A549 (cell line): ENCODE measurements at regions not wholly inside any gene's neighbourhood (a gene's known extent, or its start where the extent isn't known, plus 50 kb on each side); places are given as distances from the start of the nearest gene placed in this dataset.
"Not testable (repeated sequence)": the region's sequence is repeated elsewhere in the genome, so short reads cannot be mapped to it uniquely, and the experiment has no call there.

Source experiments
- ATAC-seq, 2 experiments: fragments of 200-7000 bp in 1 of 2; fragments of >200 bp in 1 of 2; cut with Nextera tagmentation in 1 of 2; cut with Tn5 transposase in 1 of 2; 3 replicates each; pipeline versions ENCODE4 v1.8.0 to v1.9.1; 2018 to 2020; ENCODE audit warnings: mild to moderate bottlenecking in 1 of 2, moderate library complexity in 1 of 2
- CTCF ChIA-PET: fragments of 300-600 bp; sonication (Branson Sonifier 250); formaldehyde crosslinking; extraction: SDS; loops from one replicate; lab custom pipeline; 2021; ENCODE audit warnings: antibody characterized with exemption, inconsistent platforms; lab: Yijun Ruan, JAX
- POLR2A ChIA-PET: fragments of 350-600 bp; formaldehyde crosslinking; extraction: SDS; loops from one replicate; lab custom pipeline; 2021; ENCODE audit warnings: antibody characterized with exemption, inconsistent platforms; lab: Yijun Ruan, JAX
- DNase-seq, 2 experiments: peaks; one replicate each; pipeline versions ENCODE4 v3.0.0 to v3.0.0-alpha.2; 2011 to 2016; ENCODE audit warnings: low read depth in 1 of 2, low spot score in 1 of 2
- FAIRE-seq: peaks from 2 replicates; lab custom pipeline; 2011; peaks lifted over from hg19 to GRCh38; lab: Jason Lieb, UNC
- H3K27ac ChIP-seq, 2 experiments: fragments of >200 bp; sonication (Bioruptor Twin); formaldehyde crosslinking; 3 replicates each; pipeline ENCODE4 v1.5.1; 2016 to 2017
- H3K4me1 ChIP-seq: fragments of >200 bp; sonication (Bioruptor Twin); formaldehyde crosslinking; 3 replicates; pipeline ENCODE4 v1.6.1; 2016
- H3K4me2 ChIP-seq: fragments of >200 bp; sonication (Bioruptor Twin); formaldehyde crosslinking; 3 replicates; pipeline ENCODE4 v1.6.1; 2016
- H3K4me3 ChIP-seq: fragments of >200 bp; sonication (Bioruptor Twin); formaldehyde crosslinking; 3 replicates; pipeline ENCODE4 v1.5.1; 2016
- H3K9me3 ChIP-seq: fragments of >200 bp; sonication (Bioruptor Twin); formaldehyde crosslinking; 3 replicates; pipeline ENCODE4 v1.6.1; 2016
- ATOH8 ChIP-seq: fragments of 250-450 bp; sonication (Bioruptor Pico); IDR thresholded peaks from 2 replicates; pipeline ENCODE4 v1.5.0; 2020; ENCODE audit warnings: low read depth, mild to moderate bottlenecking, moderate library complexity
- CEBPB ChIP-seq, 2 experiments: fragments of >200 bp in 1 of 2; sonication (Bioruptor Twin) in 1 of 2; formaldehyde crosslinking in 1 of 2; IDR thresholded peaks; 2 replicates each; pipeline ENCODE4 v1.6.1; 2012 to 2016
- CHD2 ChIP-seq: fragments of 150-350 bp; IDR thresholded peaks from 2 replicates; pipeline ENCODE4 v1.6.1; 2014; ENCODE audit warnings: low read length; ENCODE audit not compliant: partially characterized antibody
- CTCF ChIP-seq: fragments of >200 bp; sonication (Bioruptor Twin); formaldehyde crosslinking; IDR thresholded peaks from 3 replicates; pipeline ENCODE4 v1.5.1; 2016
- EHMT2 ChIP-seq: fragments of 200-600 bp; sonication (generic); IDR thresholded peaks from 2 replicates; pipeline ENCODE4 v1.6.1; 2016; ENCODE audit warnings: antibody characterized with exemption, low read depth, mild to moderate bottlenecking, moderate library complexity
- EP300 ChIP-seq, 2 experiments: fragments of >200 bp; sonication (Bioruptor Twin); formaldehyde crosslinking; IDR thresholded peaks; 2 replicates in 1 of 2; 3 replicates in 1 of 2; pipeline ENCODE4 v1.6.1; 2016 to 2017
- FOSL2 ChIP-seq, 2 experiments: fragments of 450-650 bp in 1 of 2; fragments of >200 bp in 1 of 2; sonication (Bioruptor Twin) in 1 of 2; formaldehyde crosslinking; IDR thresholded peaks; 2 replicates each; pipeline versions ENCODE4 v1.5.0 to v1.6.1; 2016 to 2020; ENCODE audit warnings: mild to moderate bottlenecking in 1 of 2, moderate library complexity in 1 of 2
- FOXS1 ChIP-seq: fragments of 250-450 bp; sonication (Bioruptor Pico); IDR thresholded peaks from 2 replicates; pipeline ENCODE4 v1.5.0; 2020; ENCODE audit warnings: mild to moderate bottlenecking, moderate library complexity
- HES2 ChIP-seq: fragments of >200 bp; sonication (Bioruptor Twin); formaldehyde crosslinking; IDR thresholded peaks from 2 replicates; pipeline ENCODE4 v1.6.1; 2016
- HOXB13 ChIP-seq: fragments of 250-450 bp; sonication (Bioruptor Pico); IDR thresholded peaks from 2 replicates; pipeline ENCODE4 v1.5.0; 2020; ENCODE audit warnings: low read depth, mild to moderate bottlenecking, moderate library complexity
- JUN ChIP-seq, 2 experiments: fragments of >200 bp; sonication (Bioruptor Twin); formaldehyde crosslinking; IDR thresholded peaks; 2 replicates in 1 of 2; 3 replicates in 1 of 2; pipeline ENCODE4 v1.6.1; 2016 to 2017
- JUNB ChIP-seq: fragments of >200 bp; sonication (Bioruptor Twin); formaldehyde crosslinking; IDR thresholded peaks from 2 replicates; pipeline ENCODE4 v1.6.1; 2016
- MAFK ChIP-seq: fragments of 450-650 bp; IDR thresholded peaks from 2 replicates; pipeline ENCODE4 v1.6.1; 2014; ENCODE audit not compliant: partially characterized antibody
- MAX ChIP-seq: IDR thresholded peaks from 2 replicates; pipeline ENCODE4 v1.6.1; 2012
- MYC ChIP-seq: IDR thresholded peaks from 2 replicates; pipeline ENCODE4 v1.6.1; 2012; ENCODE audit warnings: mild to moderate bottlenecking, inconsistent platforms, low read length, improper control_type of control experiment, borderline replicate concordance
- NR3C1 ChIP-seq: fragments of >200 bp; sonication (Bioruptor Twin); formaldehyde crosslinking; IDR thresholded peaks from 3 replicates; pipeline ENCODE4 v1.6.1; 2017
- POLR2A ChIP-seq: IDR thresholded peaks from 2 replicates; pipeline ENCODE4 v1.6.1; 2012; ENCODE audit warnings: mild to moderate bottlenecking, low read length
- ZFP36 ChIP-seq: fragments of 450-650 bp; IDR thresholded peaks from 2 replicates; pipeline ENCODE4 v1.6.1; 2014; ENCODE audit warnings: borderline replicate concordance; ENCODE audit not compliant: partially characterized antibody
- WGBS: methylation state at CpG from one replicate; pipeline ENCODE4 v1.1.6; 2017; ENCODE audit errors: missing lambda C conversion rate; 5-methylcytosine and 5-hydroxymethylcytosine counted together

GRCh38 chr10:17527514-17528146 lies 73.2 kb upstream of the ST8SIA6 start:
- no peak overlapping the region for H3K4me3 ChIP-seq
- peak; percentile 22 to 78 for DNase-seq
- H3K4me1 ChIP-seq: peaks cover 15% of the 10 kb centered on the region
- TF ChIP-seq EP300 (IDR thresholded peaks at IDR 0.05) (peak in 1 of 2 experiments; percentile 24; a peak in 1 of 5 replicates), POLR2A (no peak), JUN (IDR thresholded peaks at IDR 0.05) (0 out of 5 replicates have a peak, but pooled peaks of 1 of the 2 experiments have one; percentile 21), CEBPB (IDR thresholded peaks at IDR 0.05) (peak in 1 of 2 experiments; percentile 83; a peak in 3 of 4 replicates), ATOH8 (no peak), JUNB (peak; percentile 35; the same call in 1 of the 2 replicates), FOSL2 (IDR thresholded peaks at IDR 0.05) (no peak), FOSL2 (CRISPR knock-in tag; IDR thresholded peaks at IDR 0.05) (peak; percentile 73)
- H3K27ac ChIP-seq: peak overlapping the region; percentile 64 to 83
- ChIA-PET CTCF (no interaction called here), POLR2A (no interaction called here)
- no peak for FAIRE-seq
- WGBS: 57% methylated on average over 6 of the region's 6 CpGs
- H3K4me2 ChIP-seq: peak overlapping the region; percentile 51
- H3K9me3 ChIP-seq: no peaks in the 10 kb centered on the region
- peak in 1 of 2 experiments; percentile 83; a peak in 3 of 6 replicates for ATAC-seq

- POLR2A ChIA-PET, FAIRE-seq, DNase-seq, H3K9me3 ChIP-seq, H3K4me2 ChIP-seq, H3K4me3 ChIP-seq, ATAC-seq: not testable (repeated sequence)
- 68% methylated on average over 1 of the region's 1 CpG for WGBS
- Histone ChIP-seq H3K4me1 (peaks cover 15% of the 10 kb centered on the region), H3K27ac (peak overlapping the region; percentile 64 to 83; a peak in 5 of 6 replicates)
- CTCF ChIA-PET: interaction anchor here (0.6 kb wide), 1 partner anchor 99 kb away, joined by 3 read pairs; no protein-coding TSS in a partner anchor
These were observed 72.2 kb upstream of the ST8SIA6 start for GRCh38 chr10:17526571-17526970.

GRCh38 chr10:17523917-17524316 lies 69.5 kb upstream of the ST8SIA6 start:
- H3K4me3 ChIP-seq: no peak overlapping the region
- H3K27ac ChIP-seq: no peak overlapping the region; a peak in 1 of 6 replicates
- no peaks in the 10 kb centered on the region for H3K9me3 ChIP-seq
- ATAC-seq: no peak
- peaks cover 15% of the 10 kb centered on the region for H3K4me1 ChIP-seq
- POLR2A ChIA-PET: no interaction called here
- no peak for FAIRE-seq
- 70% methylated on average over 6 of the region's 6 CpGs for WGBS
- H3K4me2 ChIP-seq: no peak overlapping the region
- CTCF ChIA-PET: no interaction called here
- peak in 1 of 2 experiments; percentile 7 for DNase-seq
- TF ChIP-seq NR3C1 (no peak), MAFK (no peak), HOXB13 (CRISPR knock-in tag) (no peak)

- H3K4me3 ChIP-seq: no peak overlapping the region
- CTCF ChIA-PET: no interaction called here
- no peak for ATAC-seq
- 81% methylated on average over 4 of the region's 4 CpGs for WGBS
- H3K4me1 ChIP-seq: peaks cover 14% of the 10 kb centered on the region
- no peak overlapping the region for H3K4me2 ChIP-seq
- peak overlapping the region in 1 of 2 experiments; percentile 4; a peak in 1 of 6 replicates for H3K27ac ChIP-seq
- no peak for TF ChIP-seq HES2
- TF ChIP-seq CHD2: no peak
- TF ChIP-seq CTCF: no peak
- no peak for TF ChIP-seq MAX
- TF ChIP-seq ZFP36: no peak
- no peak for TF ChIP-seq FOXS1 (CRISPR knock-in tag)
- no peak for TF ChIP-seq EHMT2
- TF ChIP-seq MYC: no peak
- POLR2A ChIA-PET: no interaction called here
- no peak for FAIRE-seq
- DNase-seq: no peak
- H3K9me3 ChIP-seq: no peaks in the 10 kb centered on the region
These were observed 68.9 kb upstream of the ST8SIA6 start for GRCh38 chr10:17523246-17523753.

- H3K9me3 ChIP-seq, H3K4me2 ChIP-seq, POLR2A ChIA-PET, DNase-seq, FAIRE-seq, H3K4me3 ChIP-seq, H3K27ac ChIP-seq, ATAC-seq, CTCF ChIA-PET, H3K4me1 ChIP-seq: not testable (repeated sequence)
- 90% methylated on average over 2 of the region's 2 CpGs for WGBS
These were observed 67.9 kb upstream of the ST8SIA6 start for GRCh38 chr10:17522269-17522668.
